ENCODE measurements at regions not wholly inside any gene's neighbourhood (a gene's known extent, or its start where the extent isn't known, plus 50 kb on each side); places are given as distances from the start of the nearest gene placed in this dataset.

GRCh38 chrX:88881536-88881935 lies 134.5 kb downstream of the CPXCR1 start:
- no peak for DNase-seq (ENCODE audit: low spot score)
- ChIA-PET CTCF (no interaction called here), POLR2A (ENCODE audit: low non-redundant PET) (no interaction called here)
- H3K27ac ChIP-seq: no peak overlapping the region
- no peak for TF ChIP-seq CTCF (conservative IDR thresholded peaks at IDR 0.05; ENCODE audit: low read depth)

DNA sequence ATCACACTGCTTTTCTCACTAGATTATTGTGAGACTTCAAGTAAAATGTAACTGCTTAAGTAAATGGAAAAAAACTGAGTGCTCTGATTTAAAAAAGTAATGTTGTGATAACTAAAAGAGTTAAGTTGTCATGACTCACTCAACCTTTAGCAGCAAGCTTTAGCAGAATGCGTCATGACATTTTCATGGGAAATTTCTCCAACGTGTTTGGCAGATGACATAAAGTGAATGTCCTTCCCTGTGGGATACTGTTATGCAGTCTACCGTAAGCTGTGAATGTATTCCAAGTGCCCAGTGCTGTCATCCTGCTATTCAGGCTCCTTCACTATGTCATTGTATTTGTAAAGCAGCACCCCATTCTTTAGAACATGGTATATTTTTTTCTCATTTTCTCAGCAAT lies 136.2 kb downstream of the CPXCR1 start:
- CTCF ChIA-PET: no interaction called here
- no peak for TF ChIP-seq CTCF (conservative IDR thresholded peaks at IDR 0.05; ENCODE audit: low read depth)
- POLR2A ChIA-PET (ENCODE audit: low non-redundant PET): no interaction called here
- no peak overlapping the region for H3K27ac ChIP-seq
- no peak for DNase-seq (ENCODE audit: low spot score)

DNA sequence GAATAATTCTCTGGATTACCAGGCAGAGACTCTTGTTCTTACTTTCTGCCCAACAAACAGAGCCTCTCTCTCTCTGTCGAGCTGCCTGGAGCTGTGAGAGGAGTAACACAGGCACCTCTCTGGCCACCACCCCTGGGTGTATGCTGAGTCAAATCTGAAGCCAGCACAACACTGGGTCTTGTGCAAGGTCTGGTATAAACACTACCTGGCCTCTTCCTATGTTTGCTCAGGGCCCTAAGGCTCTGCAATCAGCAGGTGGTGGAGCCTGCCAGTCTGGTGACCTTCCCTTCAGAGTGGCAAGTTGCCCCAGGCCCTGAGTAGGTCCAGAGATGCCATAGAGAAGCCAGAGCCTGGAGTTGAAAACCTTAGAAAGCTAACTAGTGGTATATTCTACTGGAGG lies 139.9 kb downstream of the CPXCR1 start:
- DNase-seq (ENCODE audit: low spot score): no peak

DNA sequence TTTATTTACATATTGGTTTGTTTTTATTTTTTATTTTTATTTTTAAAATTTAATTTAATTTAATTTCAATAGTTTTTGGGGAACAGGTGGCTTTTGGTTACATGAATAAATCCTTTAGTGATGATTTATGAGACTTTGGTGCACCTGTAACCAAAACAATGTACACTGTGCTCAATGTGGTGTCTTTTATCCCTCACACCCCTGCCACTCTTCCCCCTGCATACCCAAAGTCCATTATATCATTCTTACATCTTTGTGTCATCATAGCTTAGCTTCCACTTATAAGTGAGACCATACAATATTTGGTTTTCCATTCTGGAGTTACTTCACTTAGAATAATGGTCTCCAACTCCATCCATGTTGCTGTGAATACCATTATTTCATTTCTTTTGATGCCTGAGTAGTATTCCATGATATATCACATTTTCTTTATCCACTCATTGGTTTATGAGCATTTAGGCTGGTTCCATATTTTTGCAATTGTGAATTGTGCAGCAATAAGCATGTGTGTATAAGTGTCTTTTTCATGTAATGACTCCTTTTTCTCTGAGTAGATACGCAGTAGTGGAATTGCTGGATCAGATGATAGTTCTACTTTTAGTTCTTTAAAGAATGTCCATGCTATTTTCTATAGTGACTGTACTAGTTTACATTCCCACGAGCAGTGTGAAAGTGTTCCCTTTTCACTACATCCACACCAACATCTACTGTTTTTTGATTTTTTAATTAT lies 157.1 kb downstream of the CPXCR1 start:
- TF ChIP-seq CTCF (conservative IDR thresholded peaks at IDR 0.05; ENCODE audit: low read depth): no peak
- H3K27ac ChIP-seq: no peak overlapping the region
- no peak for DNase-seq (ENCODE audit: low spot score)
- CTCF ChIA-PET: no interaction called here
- POLR2A ChIA-PET (ENCODE audit: low non-redundant PET): no interaction called here

More for the DNA sequence above, 139.9 kb downstream of the CPXCR1 start:
- CTCF ChIA-PET: no interaction called here
- TF ChIP-seq CTCF (conservative IDR thresholded peaks at IDR 0.05; ENCODE audit: low read depth): no peak
- H3K27ac ChIP-seq: no peak overlapping the region
- POLR2A ChIA-PET (ENCODE audit: low non-redundant PET): no interaction called here

- DNase-seq (ENCODE audit: low spot score): no peak
- no peak overlapping the region for H3K27ac ChIP-seq
- ChIA-PET CTCF (no interaction called here), POLR2A (ENCODE audit: low non-redundant PET) (no interaction called here)
- no peak for TF ChIP-seq CTCF (conservative IDR thresholded peaks at IDR 0.05; ENCODE audit: low read depth)
These were observed 161.0 kb downstream of the CPXCR1 start for GRCh38 chrX:88908056-88908455.

DNA sequence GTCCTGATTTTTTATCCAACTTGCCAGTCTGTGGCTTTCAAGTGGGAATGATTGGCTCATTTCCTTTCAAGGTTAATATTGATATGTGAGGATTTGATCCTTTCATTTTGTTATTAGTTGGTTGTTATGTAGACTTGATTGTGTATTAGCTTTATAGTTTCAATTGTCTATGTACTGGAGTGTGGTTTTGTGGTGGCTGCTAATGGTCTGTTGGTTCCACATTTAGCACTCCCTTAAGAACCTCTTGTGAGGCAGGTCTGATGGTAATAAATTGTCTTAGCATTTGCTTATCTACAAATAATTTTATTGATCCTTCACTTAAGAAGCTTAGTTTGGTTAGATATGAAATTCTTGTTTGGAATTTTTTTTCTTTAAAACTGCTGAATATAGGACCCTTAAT lies 190.6 kb downstream of the CPXCR1 start:
- POLR2A ChIA-PET (ENCODE audit: low non-redundant PET): no interaction called here
- CTCF ChIA-PET: no interaction called here
- no peak for DNase-seq (ENCODE audit: low spot score)
- no peak overlapping the region for H3K27ac ChIP-seq
- TF ChIP-seq CTCF (conservative IDR thresholded peaks at IDR 0.05; ENCODE audit: low read depth): no peak
